H9 (cell line): ENCODE measurements at regions not wholly inside any gene's neighbourhood (a gene's known extent, or its start where the extent isn't known, plus 50 kb on each side); places are given as distances from the start of the nearest gene placed in this dataset.

Experiments
- DNase-seq: peaks from one replicate; pipeline ENCODE4 v3.0.0-alpha.2; 2017
- H2AFZ ChIP-seq: one replicate; pipeline ENCODE4 v1.6.1; 2013; ENCODE audit warnings: mild to moderate bottlenecking, low read length, control low read depth, moderate library complexity
- H2AK5ac ChIP-seq: 2 replicates; pipeline ENCODE4 v1.6.1; 2013; ENCODE audit warnings: low read length, control low read depth, mixed read lengths; ENCODE audit not compliant: insufficient read length
- H2BK120ac ChIP-seq: one replicate; pipeline ENCODE4 v1.6.1; 2013; ENCODE audit warnings: low read depth, mild to moderate bottlenecking, low read length, control low read depth, inconsistent platforms; ENCODE audit not compliant: poor library complexity, severe bottlenecking
- H2BK12ac ChIP-seq: 2 replicates; pipeline ENCODE4 v1.6.1; 2013; ENCODE audit warnings: low read length, control low read depth, mixed read lengths, low read depth; ENCODE audit not compliant: insufficient read length
- H2BK15ac ChIP-seq: 2 replicates; pipeline ENCODE4 v1.6.1; 2013; ENCODE audit warnings: low read depth, low read length, control low read depth
- H2BK20ac ChIP-seq: one replicate; pipeline ENCODE4 v1.6.1; 2013; ENCODE audit warnings: low read depth, mild to moderate bottlenecking, low read length, control low read depth, inconsistent platforms; ENCODE audit not compliant: poor library complexity, severe bottlenecking
- H2BK5ac ChIP-seq: 2 replicates; pipeline ENCODE4 v1.6.1; 2013; ENCODE audit warnings: low read length, control low read depth, mixed read lengths; ENCODE audit not compliant: insufficient read length
- H3K14ac ChIP-seq: 2 replicates; pipeline ENCODE4 v1.6.1; 2013; ENCODE audit warnings: low read length, control low read depth; ENCODE audit not compliant: insufficient read depth
- H3K18ac ChIP-seq: 2 replicates; pipeline ENCODE4 v1.6.1; 2013; ENCODE audit warnings: low read depth, mild to moderate bottlenecking, mixed read lengths, low read length, control low read depth; ENCODE audit not compliant: insufficient read length
- H3K23ac ChIP-seq: 2 replicates; pipeline ENCODE4 v1.6.1; 2013; ENCODE audit warnings: low read length, control low read depth, mixed read lengths, low read depth; ENCODE audit not compliant: insufficient read length
- H3K23me2 ChIP-seq: 2 replicates; pipeline ENCODE4 v1.6.1; 2013; ENCODE audit warnings: low read depth, mild to moderate bottlenecking, mixed read lengths, low read length, control low read depth; ENCODE audit not compliant: insufficient read length, poor library complexity, severe bottlenecking
- H3K27ac ChIP-seq: 2 replicates; pipeline ENCODE4 v1.5.1; 2013; ENCODE audit warnings: low read length, control low read depth, mixed read lengths, low read depth; ENCODE audit not compliant: insufficient read length
- H3K27me3 ChIP-seq: 2 replicates; pipeline ENCODE4 v1.6.1; 2013; ENCODE audit warnings: low read length, control low read depth, inconsistent platforms; ENCODE audit not compliant: insufficient read depth
- H3K4ac ChIP-seq: 2 replicates; pipeline ENCODE4 v1.6.1; 2013; ENCODE audit warnings: low read depth, mild to moderate bottlenecking, control low read depth, inconsistent platforms, low read length, moderate library complexity
- H3K4me1 ChIP-seq: 2 replicates; pipeline ENCODE4 v1.6.1; 2013; ENCODE audit warnings: low read length, control low read depth, inconsistent platforms; ENCODE audit not compliant: insufficient read depth
- H3K4me2 ChIP-seq: 2 replicates; pipeline ENCODE4 v1.6.1; 2013; ENCODE audit warnings: low read length, control low read depth, mixed read lengths; ENCODE audit not compliant: insufficient read length, insufficient read depth
- H3K56ac ChIP-seq: 2 replicates; pipeline ENCODE4 v1.6.1; 2013; ENCODE audit warnings: low read depth, mild to moderate bottlenecking, mixed read lengths, low read length, control low read depth; ENCODE audit not compliant: insufficient read length
- H3K79me1 ChIP-seq: 2 replicates; pipeline ENCODE4 v1.6.1; 2013; ENCODE audit warnings: low read depth, mild to moderate bottlenecking, moderate library complexity, low read length, control low read depth, inconsistent platforms; ENCODE audit not compliant: insufficient read depth, poor library complexity, severe bottlenecking
- H3K79me2 ChIP-seq: 2 replicates; pipeline ENCODE4 v1.6.1; 2013; ENCODE audit warnings: low read length, control low read depth, inconsistent platforms; ENCODE audit not compliant: insufficient read depth
- H3K9ac ChIP-seq: 2 replicates; pipeline ENCODE4 v1.6.1; 2013; ENCODE audit warnings: low read length, control low read depth, mixed read lengths; ENCODE audit not compliant: insufficient read length; ENCODE audit errors: extremely low read depth
- H3K9me3 ChIP-seq: one replicate; pipeline ENCODE4 v1.6.1; 2013; ENCODE audit warnings: low read depth, low read length, inconsistent platforms; ENCODE audit not compliant: control insufficient read depth
- H3T11ph ChIP-seq: one replicate; pipeline ENCODE4 v1.6.1; 2013; ENCODE audit warnings: mild to moderate bottlenecking, low read length, control low read depth, inconsistent platforms
- H4K20me1 ChIP-seq: one replicate; pipeline ENCODE4 v1.6.1; 2013; ENCODE audit not compliant: control insufficient read depth, insufficient read length, insufficient read depth
- H4K5ac ChIP-seq: 2 replicates; pipeline ENCODE4 v1.6.1; 2013; ENCODE audit warnings: low read depth, mild to moderate bottlenecking, mixed read lengths, low read length, control low read depth; ENCODE audit not compliant: insufficient read length
- H4K8ac ChIP-seq: replicated peaks from 2 replicates; pipeline ENCODE4 v1.6.1; 2013; ENCODE audit warnings: low read length, control low read depth, mixed read lengths, low read depth; ENCODE audit not compliant: insufficient read length
- H4K91ac ChIP-seq: 2 replicates; pipeline ENCODE4 v1.6.1; 2013; ENCODE audit warnings: low read depth, mild to moderate bottlenecking, moderate library complexity, mixed read lengths, low read length, control low read depth; ENCODE audit not compliant: insufficient read length
- H3K27ac Mint-ChIP-seq, 3 experiments: 2 replicates in 2 of 3; 3 replicates in 1 of 3; pipeline ENCODE4 v1.8.0; 2020 to 2021; ENCODE audit warnings: mixed read lengths in 3 of 3, mild to moderate bottlenecking in 1 of 3, moderate library complexity in 1 of 3
- H3K27me3 Mint-ChIP-seq: 2 replicates; pipeline ENCODE4 v1.8.0; 2021; ENCODE audit warnings: low read depth, mild to moderate bottlenecking, moderate library complexity, mixed read lengths
- H3K36me3 Mint-ChIP-seq, 3 experiments: 2 replicates in 2 of 3; 3 replicates in 1 of 3; pipeline ENCODE4 v1.8.0; 2020 to 2021; ENCODE audit warnings: low read depth in 3 of 3, mixed read lengths in 3 of 3; ENCODE audit not compliant: insufficient read depth in 1 of 3
- H3K4me1 Mint-ChIP-seq, 2 experiments: 2 replicates each; pipeline ENCODE4 v1.8.0; 2020; ENCODE audit warnings: mixed read lengths in 2 of 2
- H3K4me3 Mint-ChIP-seq, 2 experiments: 2 replicates in 1 of 2; 3 replicates in 1 of 2; pipeline ENCODE4 v1.8.0; 2020 to 2021; ENCODE audit warnings: mild to moderate bottlenecking in 2 of 2, mixed read lengths in 2 of 2, moderate library complexity in 1 of 2
- H3K9me3 Mint-ChIP-seq, 2 experiments: 2 replicates in 1 of 2; 3 replicates in 1 of 2; pipeline ENCODE4 v1.8.0; 2020; ENCODE audit warnings: mild to moderate bottlenecking in 2 of 2, mixed read lengths in 2 of 2, moderate library complexity in 1 of 2
- WGBS: extraction: QIAGEN DNeasy Blood & Tissue Kit; methylation state at CpG from one replicate; pipeline ENCODE4 v1.1.7; 2013; ENCODE audit warnings: missing lambda C conversion rate, low lambda C conversion rate, mixed read lengths; ENCODE audit not compliant: insufficient read length; ENCODE audit errors: extremely low coverage; 5-methylcytosine and 5-hydroxymethylcytosine counted together
- TF ChIP-seq, protein P1 (sequence below): fragments of 200-600 bp; sonication (generic); conservative IDR thresholded peaks from 3 replicates; pipeline ENCODE4 v1.8.0; 2021; ENCODE audit warnings: antibody characterized with exemption, mild to moderate bottlenecking

DNA sequence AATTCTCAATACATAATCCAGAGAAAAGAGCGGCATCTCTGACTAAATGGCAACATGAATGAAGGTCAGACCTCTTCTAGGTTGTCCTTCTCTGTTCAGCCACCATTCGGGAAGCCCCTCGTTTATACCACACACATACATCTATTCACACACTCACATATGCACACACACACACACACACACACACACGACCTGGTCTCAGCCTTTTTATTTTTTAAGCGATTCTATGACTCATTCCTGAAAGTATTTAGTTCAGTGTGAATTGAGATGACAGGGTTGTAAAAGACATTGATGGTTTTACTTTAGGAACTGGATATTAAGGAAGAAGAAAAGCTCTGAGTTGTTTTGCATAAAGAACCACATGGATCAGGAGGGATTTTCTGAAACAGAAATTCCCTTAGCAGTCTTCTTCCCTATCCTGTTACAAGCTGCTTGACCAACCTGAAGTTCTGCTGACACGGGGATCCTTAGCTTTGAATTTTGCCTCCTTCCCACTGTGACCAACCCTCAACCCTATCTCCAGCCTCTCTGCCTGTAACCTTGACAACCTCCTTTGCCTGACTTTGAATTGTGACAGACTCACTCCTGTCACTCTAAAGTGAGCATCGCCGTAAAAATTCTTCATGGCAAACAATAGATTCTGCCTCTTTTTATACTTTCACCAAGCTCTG lies 383.1 kb upstream of the ESRRG start:
- H3K4ac ChIP-seq = no peak overlapping the region
- H3K23ac ChIP-seq = no peak overlapping the region
- no peaks in the 10 kb centered on the region for H3K27me3 ChIP-seq
- no peaks in the 10 kb centered on the region for H3K79me2 ChIP-seq
- H2BK12ac ChIP-seq = no peak overlapping the region
- no peak overlapping the region for H2BK120ac ChIP-seq
- Mint-ChIP-seq H3K4me3 (no peak overlapping the region), H3K4me1 (no peaks in the 10 kb centered on the region), H3K27me3 (peaks cover 13% of the 10 kb centered on the region), H3K9me3 (no peaks in the 10 kb centered on the region), H3K36me3 (no peaks in the 10 kb centered on the region), H3K27ac (no peak overlapping the region; a peak in 1 of 7 replicates)
- H3K27ac ChIP-seq = no peak overlapping the region
- H3K23me2 ChIP-seq = no peaks in the 10 kb centered on the region
- H4K91ac ChIP-seq = no peak overlapping the region
- no peak overlapping the region for H2BK20ac ChIP-seq
- H3K79me1 ChIP-seq = no peaks in the 10 kb centered on the region
- H3K9ac ChIP-seq = no peak overlapping the region
- DNase-seq = no peak
- WGBS = 100% methylated on average over 1 of the region's 8 CpGs
- no peak overlapping the region for H3K56ac ChIP-seq
- no peaks in the 10 kb centered on the region for H4K20me1 ChIP-seq
- no peak overlapping the region for H4K5ac ChIP-seq
- H2AK5ac ChIP-seq = no peak overlapping the region
- H3T11ph ChIP-seq = no peak overlapping the region
- H2BK5ac ChIP-seq = no peak overlapping the region
- H3K18ac ChIP-seq = no peak overlapping the region
- no peaks in the 10 kb centered on the region for H3K4me1 ChIP-seq
- TF ChIP-seq, protein P1, sequence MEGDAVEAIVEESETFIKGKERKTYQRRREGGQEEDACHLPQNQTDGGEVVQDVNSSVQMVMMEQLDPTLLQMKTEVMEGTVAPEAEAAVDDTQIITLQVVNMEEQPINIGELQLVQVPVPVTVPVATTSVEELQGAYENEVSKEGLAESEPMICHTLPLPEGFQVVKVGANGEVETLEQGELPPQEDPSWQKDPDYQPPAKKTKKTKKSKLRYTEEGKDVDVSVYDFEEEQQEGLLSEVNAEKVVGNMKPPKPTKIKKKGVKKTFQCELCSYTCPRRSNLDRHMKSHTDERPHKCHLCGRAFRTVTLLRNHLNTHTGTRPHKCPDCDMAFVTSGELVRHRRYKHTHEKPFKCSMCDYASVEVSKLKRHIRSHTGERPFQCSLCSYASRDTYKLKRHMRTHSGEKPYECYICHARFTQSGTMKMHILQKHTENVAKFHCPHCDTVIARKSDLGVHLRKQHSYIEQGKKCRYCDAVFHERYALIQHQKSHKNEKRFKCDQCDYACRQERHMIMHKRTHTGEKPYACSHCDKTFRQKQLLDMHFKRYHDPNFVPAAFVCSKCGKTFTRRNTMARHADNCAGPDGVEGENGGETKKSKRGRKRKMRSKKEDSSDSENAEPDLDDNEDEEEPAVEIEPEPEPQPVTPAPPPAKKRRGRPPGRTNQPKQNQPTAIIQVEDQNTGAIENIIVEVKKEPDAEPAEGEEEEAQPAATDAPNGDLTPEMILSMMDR = no peak
- no peak overlapping the region for H2BK15ac ChIP-seq
- no peak overlapping the region for H2AFZ ChIP-seq
- H3K4me2 ChIP-seq = no peak overlapping the region
- H3K9me3 ChIP-seq = no peaks in the 10 kb centered on the region
- no peak overlapping the region for H4K8ac ChIP-seq
- no peak overlapping the region for H3K14ac ChIP-seq
